ENCODE measurements at regions not wholly inside any gene's neighbourhood (a gene's known extent, or its start where the extent isn't known, plus 50 kb on each side); places are given as distances from the start of the nearest gene placed in this dataset.
A peak's percentile ranks its signal among the peaks of the same experiment; 100 is the strongest.

DNA sequence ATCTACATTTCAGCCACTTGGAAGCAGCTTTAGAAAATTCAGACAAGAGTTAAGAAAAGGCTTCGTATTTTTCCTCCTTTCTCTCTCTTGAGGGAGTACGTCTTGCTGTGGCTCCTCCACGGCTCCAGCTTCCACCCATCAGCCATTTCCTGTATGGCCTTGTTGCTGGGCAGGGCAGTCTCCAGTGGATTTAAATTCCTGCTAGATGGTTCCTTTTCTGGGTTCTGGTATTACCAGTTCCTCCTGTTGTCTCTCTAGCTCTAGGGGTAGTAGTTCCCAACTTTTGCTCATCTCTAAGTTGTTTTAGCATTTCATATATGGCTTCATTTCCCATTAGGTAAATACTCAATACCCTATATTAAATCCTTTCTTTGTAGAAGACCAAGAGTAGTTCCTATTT is 1098.3 kb downstream of the ADGRL2 start:
- H3K23ac ChIP-seq (ENCODE audit: low read length), result no peak overlapping the region
- DNase-seq, result no peak
- H3K79me1 ChIP-seq (ENCODE audit: low read length), result no peaks in the 10 kb centered on the region
- peak overlapping the region; percentile 43 for H4K12ac ChIP-seq (ENCODE audit: low read depth, low read length)
- peak overlapping the region; percentile 38 for H4K8ac ChIP-seq (ENCODE audit: low read depth, low read length)
- WGBS (ENCODE audit: extremely low coverage, insufficient coverage, insufficient read length), result no CpG with 5 or more reads among the region's 3 CpGs
- H2BK5ac ChIP-seq (ENCODE audit: low read depth, low read length, poor library complexity), result no peak overlapping the region
- H2BK120ac ChIP-seq (ENCODE audit: insufficient read depth, low read length, poor library complexity), result no peak overlapping the region
- no peaks in the 10 kb centered on the region for H3K9me3 ChIP-seq (ENCODE audit: insufficient read depth, low read depth, low read length)
- H2AFZ ChIP-seq (ENCODE audit: insufficient read depth, low read length, poor library complexity), result no peak overlapping the region
- no peak overlapping the region for H3K27ac ChIP-seq (ENCODE audit: low read depth, low read length)
- no peak overlapping the region for H3K14ac ChIP-seq (ENCODE audit: low read length)
- no peaks in the 10 kb centered on the region for H3K79me2 ChIP-seq (ENCODE audit: control insufficient read depth, insufficient read depth, low read length, poor library complexity)
- no peak overlapping the region for H3K4me3 ChIP-seq (ENCODE audit: low read depth, low read length)
- no peaks in the 10 kb centered on the region for H3K4me1 ChIP-seq (ENCODE audit: control insufficient read depth in 1 of 2, insufficient read depth in 2 of 2, low read length in 2 of 2)
- H2AK5ac ChIP-seq (ENCODE audit: low read length), result no peak overlapping the region
- H2BK12ac ChIP-seq (ENCODE audit: low read length), result peak overlapping the region; percentile 58
- no peak overlapping the region for H3K18ac ChIP-seq (ENCODE audit: low read length)
- H4K91ac ChIP-seq (ENCODE audit: low read depth, low read length), result no peak overlapping the region
- H3K4ac ChIP-seq (ENCODE audit: low read depth, low read length), result no peak overlapping the region
- H3K9ac ChIP-seq (ENCODE audit: low read length), result no peak overlapping the region
- H3K36me3 ChIP-seq (ENCODE audit: control insufficient read depth in 1 of 2, insufficient read depth in 2 of 2, low read length in 2 of 2), result no peaks in the 10 kb centered on the region
- no peak overlapping the region for H3K4me2 ChIP-seq (ENCODE audit: low read length)
- H3K27me3 ChIP-seq (ENCODE audit: insufficient read depth, low read length), result no peaks in the 10 kb centered on the region

DNA sequence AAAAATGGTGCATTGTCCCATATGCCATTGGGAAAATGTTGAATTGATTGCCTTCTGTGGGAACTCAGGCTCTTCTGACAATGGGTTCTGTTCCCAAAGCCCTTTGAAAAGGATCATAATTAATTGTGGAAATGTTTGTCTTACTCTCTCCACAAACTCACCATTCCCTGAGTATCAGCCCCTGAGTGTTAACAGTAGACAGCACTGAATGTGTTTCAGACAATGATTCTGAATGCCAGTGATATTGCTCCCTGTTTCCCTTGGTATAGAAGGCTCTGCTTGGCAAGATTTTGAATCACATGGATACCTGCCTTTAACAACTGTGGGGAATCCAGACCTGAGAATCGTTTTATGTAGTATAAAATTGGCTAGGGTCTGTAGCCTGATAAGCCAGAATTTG is 1096.8 kb downstream of the ADGRL2 start:
- no peak overlapping the region for H4K12ac ChIP-seq (ENCODE audit: low read depth, low read length)
- H3K4ac ChIP-seq (ENCODE audit: low read depth, low read length), result no peak overlapping the region
- H3K14ac ChIP-seq (ENCODE audit: low read length), result no peak overlapping the region
- DNase-seq, result no peak
- no peaks in the 10 kb centered on the region for H3K27me3 ChIP-seq (ENCODE audit: insufficient read depth, low read length)
- no peak overlapping the region for H2AK5ac ChIP-seq (ENCODE audit: low read length)
- no peak overlapping the region for H3K4me3 ChIP-seq (ENCODE audit: low read depth, low read length)
- H2BK12ac ChIP-seq (ENCODE audit: low read length), result no peak overlapping the region
- H3K9ac ChIP-seq (ENCODE audit: low read length), result no peak overlapping the region
- WGBS (ENCODE audit: extremely low coverage, insufficient coverage, insufficient read length), result no CpG with 5 or more reads among the region's 1 CpG
- no peak overlapping the region for H2BK120ac ChIP-seq (ENCODE audit: insufficient read depth, low read length, poor library complexity)
- no peak overlapping the region for H4K8ac ChIP-seq (ENCODE audit: low read depth, low read length)
- H3K27ac ChIP-seq (ENCODE audit: low read depth, low read length), result no peak overlapping the region
- H3K9me3 ChIP-seq (ENCODE audit: insufficient read depth, low read depth, low read length), result no peaks in the 10 kb centered on the region
- H3K23ac ChIP-seq (ENCODE audit: low read length), result no peak overlapping the region
- no peak overlapping the region for H2AFZ ChIP-seq (ENCODE audit: insufficient read depth, low read length, poor library complexity)
- no peaks in the 10 kb centered on the region for H3K36me3 ChIP-seq (ENCODE audit: control insufficient read depth in 1 of 2, insufficient read depth in 2 of 2, low read length in 2 of 2)
- H3K4me2 ChIP-seq (ENCODE audit: low read length), result no peak overlapping the region
- H3K79me2 ChIP-seq (ENCODE audit: control insufficient read depth, insufficient read depth, low read length, poor library complexity), result no peaks in the 10 kb centered on the region
- no peak overlapping the region for H2BK5ac ChIP-seq (ENCODE audit: low read depth, low read length, poor library complexity)
- no peaks in the 10 kb centered on the region for H3K4me1 ChIP-seq (ENCODE audit: control insufficient read depth in 1 of 2, insufficient read depth in 2 of 2, low read length in 2 of 2)
- H3K79me1 ChIP-seq (ENCODE audit: low read length), result no peaks in the 10 kb centered on the region
- H4K91ac ChIP-seq (ENCODE audit: low read depth, low read length), result no peak overlapping the region
- H3K18ac ChIP-seq (ENCODE audit: low read length), result no peak overlapping the region

DNA sequence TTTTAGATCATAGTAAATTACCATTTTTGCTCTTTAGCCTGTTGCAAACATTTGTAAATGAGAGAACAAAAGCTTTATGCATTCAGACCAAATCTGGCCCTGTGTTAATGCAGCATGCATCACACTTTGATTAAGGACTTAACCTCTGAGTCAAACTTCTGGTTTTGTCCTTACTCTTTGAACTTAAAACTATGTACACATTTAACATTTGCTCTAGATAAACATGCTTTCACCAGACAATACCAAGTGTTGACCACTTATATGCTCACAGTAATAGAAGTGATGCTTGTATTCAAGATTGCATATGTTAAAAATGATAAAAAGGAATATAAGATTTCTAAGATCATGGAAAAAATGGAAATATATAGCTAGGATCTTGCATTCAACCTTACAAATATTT is 1095.3 kb downstream of the ADGRL2 start:
- Histone ChIP-seq H3K23ac (ENCODE audit: low read length) (no peak overlapping the region), H3K9ac (ENCODE audit: low read length) (no peak overlapping the region), H2BK5ac (ENCODE audit: low read depth, low read length, poor library complexity) (no peak overlapping the region), H4K8ac (ENCODE audit: low read depth, low read length) (no peak overlapping the region), H2BK12ac (ENCODE audit: low read length) (no peak overlapping the region), H3K36me3 (ENCODE audit: control insufficient read depth in 1 of 2, insufficient read depth in 2 of 2, low read length in 2 of 2) (no peaks in the 10 kb centered on the region), H3K27me3 (ENCODE audit: insufficient read depth, low read length) (no peaks in the 10 kb centered on the region), H3K9me3 (ENCODE audit: insufficient read depth, low read depth, low read length) (no peaks in the 10 kb centered on the region), H3K4me1 (ENCODE audit: control insufficient read depth in 1 of 2, insufficient read depth in 2 of 2, low read length in 2 of 2) (no peaks in the 10 kb centered on the region), H4K91ac (ENCODE audit: low read depth, low read length) (no peak overlapping the region), H3K4me3 (ENCODE audit: low read depth, low read length) (no peak overlapping the region), H3K79me2 (ENCODE audit: control insufficient read depth, insufficient read depth, low read length, poor library complexity) (no peaks in the 10 kb centered on the region), H3K27ac (ENCODE audit: low read depth, low read length) (no peak overlapping the region), H4K12ac (ENCODE audit: low read depth, low read length) (no peak overlapping the region), H2AK5ac (ENCODE audit: low read length) (no peak overlapping the region), H2AFZ (ENCODE audit: insufficient read depth, low read length, poor library complexity) (no peak overlapping the region), H3K4me2 (ENCODE audit: low read length) (no peak overlapping the region), H2BK120ac (ENCODE audit: insufficient read depth, low read length, poor library complexity) (no peak overlapping the region), H3K14ac (ENCODE audit: low read length) (no peak overlapping the region), H3K4ac (ENCODE audit: low read depth, low read length) (no peak overlapping the region), H3K18ac (ENCODE audit: low read length) (no peak overlapping the region), H3K79me1 (ENCODE audit: low read length) (no peaks in the 10 kb centered on the region)
- no peak for DNase-seq

- Histone ChIP-seq H4K8ac (ENCODE audit: low read depth, low read length) (no peak overlapping the region), H3K18ac (ENCODE audit: low read length) (no peak overlapping the region), H3K4me2 (ENCODE audit: low read length) (no peak overlapping the region), H3K27ac (ENCODE audit: low read depth, low read length) (no peak overlapping the region), H2BK5ac (ENCODE audit: low read depth, low read length, poor library complexity) (no peak overlapping the region), H3K4ac (ENCODE audit: low read depth, low read length) (no peak overlapping the region), H3K9ac (ENCODE audit: low read length) (no peak overlapping the region), H3K9me3 (ENCODE audit: insufficient read depth, low read depth, low read length) (no peaks in the 10 kb centered on the region), H2AK5ac (ENCODE audit: low read length) (no peak overlapping the region), H4K12ac (ENCODE audit: low read depth, low read length) (no peak overlapping the region), H3K4me3 (ENCODE audit: low read depth, low read length) (no peak overlapping the region), H3K14ac (ENCODE audit: low read length) (no peak overlapping the region), H2AFZ (ENCODE audit: insufficient read depth, low read length, poor library complexity) (no peak overlapping the region), H2BK12ac (ENCODE audit: low read length) (no peak overlapping the region), H2BK120ac (ENCODE audit: insufficient read depth, low read length, poor library complexity) (no peak overlapping the region), H3K36me3 (ENCODE audit: control insufficient read depth in 1 of 2, insufficient read depth in 2 of 2, low read length in 2 of 2) (no peaks in the 10 kb centered on the region), H3K4me1 (ENCODE audit: control insufficient read depth in 1 of 2, insufficient read depth in 2 of 2, low read length in 2 of 2) (no peaks in the 10 kb centered on the region), H3K27me3 (ENCODE audit: insufficient read depth, low read length) (no peaks in the 10 kb centered on the region), H4K91ac (ENCODE audit: low read depth, low read length) (no peak overlapping the region), H3K79me2 (ENCODE audit: control insufficient read depth, insufficient read depth, low read length, poor library complexity) (no peaks in the 10 kb centered on the region), H3K23ac (ENCODE audit: low read length) (no peak overlapping the region), H3K79me1 (ENCODE audit: low read length) (no peaks in the 10 kb centered on the region)
- no peak for DNase-seq
- WGBS (ENCODE audit: extremely low coverage, insufficient coverage, insufficient read length), result no CpG with 5 or more reads among the region's 3 CpGs
Observed at GRCh38 chr1:82894635-82895034, 1093.9 kb downstream of the ADGRL2 start.
